HUES48 (cell line): ENCODE measurements at regions not wholly inside any gene's neighbourhood (a gene's known extent, or its start where the extent isn't known, plus 50 kb on each side); places are given as distances from the start of the nearest gene placed in this dataset.

Source experiments
- H3K27ac ChIP-seq: one replicate; pipeline ENCODE4 v1.7.0; 2013; ENCODE audit warnings: low read depth, low read length, inconsistent platforms
- H3K27me3 ChIP-seq: 2 replicates; pipeline ENCODE4 v1.6.1; 2013; ENCODE audit warnings: mild to moderate bottlenecking, low read length; ENCODE audit not compliant: control insufficient read depth, insufficient read depth
- H3K36me3 ChIP-seq: 2 replicates; pipeline ENCODE4 v1.6.1; 2013; ENCODE audit warnings: low read length; ENCODE audit not compliant: control insufficient read depth, insufficient read depth
- H3K4me1 ChIP-seq: 2 replicates; pipeline ENCODE4 v1.6.1; 2013; ENCODE audit warnings: mild to moderate bottlenecking, low read length; ENCODE audit not compliant: control insufficient read depth, insufficient read depth
- H3K4me3 ChIP-seq: 2 replicates; pipeline ENCODE4 v1.5.1; 2013; ENCODE audit warnings: mild to moderate bottlenecking, low read depth, low read length
- H3K9ac ChIP-seq: 2 replicates; pipeline ENCODE4 v1.6.1; 2013; ENCODE audit warnings: mild to moderate bottlenecking, low read depth, low read length, moderate library complexity
- H3K9me3 ChIP-seq: 2 replicates; pipeline ENCODE4 v1.6.1; 2013; ENCODE audit warnings: low read length; ENCODE audit not compliant: control insufficient read depth, insufficient read depth

DNA sequence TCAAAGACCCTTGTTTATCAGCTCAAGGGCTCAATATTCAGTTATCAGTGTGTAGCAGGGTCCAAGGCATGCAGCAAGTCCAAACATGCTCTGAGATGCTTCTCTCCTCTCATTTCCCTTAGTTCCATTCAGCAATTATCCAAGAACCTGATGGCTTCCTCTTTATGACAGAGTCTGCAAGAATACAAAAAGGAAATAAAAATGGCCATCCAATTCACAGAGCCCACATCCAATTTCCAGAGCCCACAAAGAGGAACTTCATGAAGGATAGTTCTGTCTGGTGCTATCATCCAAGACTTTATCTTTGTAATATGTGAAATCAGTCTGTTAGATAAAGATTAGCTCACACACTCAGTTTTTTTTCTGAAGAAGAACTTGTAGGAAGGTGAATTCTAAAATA lies 217.2 kb downstream of the LACC1 start:
- H3K9ac ChIP-seq: no peak overlapping the region
- H3K4me1 ChIP-seq: no peaks in the 10 kb centered on the region; the same call in 1 of the 2 replicates
- H3K27me3 ChIP-seq: no peaks in the 10 kb centered on the region
- no peak overlapping the region for H3K4me3 ChIP-seq
- no peak overlapping the region for H3K27ac ChIP-seq
- H3K36me3 ChIP-seq: no peaks in the 10 kb centered on the region
- H3K9me3 ChIP-seq: peaks cover 10% of the 10 kb centered on the region; the same call in 1 of the 2 replicates

DNA sequence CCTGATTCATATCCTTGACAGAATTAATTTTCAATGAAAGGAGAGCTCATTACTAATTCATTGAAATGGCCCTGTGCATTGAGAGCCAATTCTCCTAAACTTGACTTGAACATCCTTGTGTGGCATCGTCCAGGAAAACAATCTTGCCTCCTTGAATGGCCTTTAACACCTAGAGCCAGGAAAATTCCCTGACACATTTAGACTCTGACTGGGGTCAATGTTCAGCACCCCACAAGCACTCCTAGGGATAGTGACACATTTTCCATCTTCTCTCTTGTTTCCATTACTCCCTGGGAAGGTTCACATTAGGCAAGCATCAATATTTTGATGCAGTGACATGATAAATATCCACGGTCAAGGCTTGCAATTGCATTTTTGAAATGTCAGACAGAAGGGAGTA lies 218.9 kb downstream of the LACC1 start:
- H3K4me1 ChIP-seq: no peaks in the 10 kb centered on the region; the same call in 1 of the 2 replicates
- no peaks in the 10 kb centered on the region for H3K27me3 ChIP-seq
- H3K27ac ChIP-seq: no peak overlapping the region
- H3K9ac ChIP-seq: no peak overlapping the region
- no peak overlapping the region for H3K4me3 ChIP-seq
- no peaks in the 10 kb centered on the region for H3K36me3 ChIP-seq
- H3K9me3 ChIP-seq: peaks cover 17% of the 10 kb centered on the region

DNA sequence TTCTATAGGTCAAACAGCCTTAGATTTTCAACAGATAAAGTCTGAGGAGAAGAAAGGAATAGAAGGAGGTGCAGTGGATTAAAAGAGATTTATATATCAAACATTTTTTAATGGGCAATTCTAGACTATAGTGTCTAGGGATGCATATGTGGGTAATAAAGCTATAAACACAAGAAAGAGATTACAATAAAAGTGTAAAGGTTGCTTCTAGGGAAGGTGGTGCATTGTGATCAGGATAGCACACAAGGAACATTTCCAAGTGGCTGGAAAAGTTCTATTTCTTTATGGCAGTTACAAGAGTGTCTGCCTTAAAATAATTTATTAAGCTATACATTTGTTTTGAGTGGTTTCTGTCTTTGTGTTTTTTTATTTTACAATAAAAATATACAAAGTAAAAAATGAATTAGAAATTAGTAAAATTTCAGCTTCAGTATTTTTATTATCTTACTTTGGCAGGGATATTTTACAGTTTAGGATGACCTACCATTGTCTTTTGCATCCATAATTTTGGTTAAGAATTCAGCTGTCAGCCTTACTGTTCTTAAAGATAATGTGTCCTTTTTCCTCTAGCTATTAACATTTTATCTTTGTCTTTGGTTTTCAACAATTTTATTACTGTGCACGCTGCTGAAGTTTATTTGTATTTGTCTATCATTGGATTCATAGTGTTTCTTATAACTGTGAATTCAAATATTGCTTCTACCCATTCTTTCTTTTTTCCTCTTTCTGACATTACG lies 221.8 kb downstream of the LACC1 start:
- no peaks in the 10 kb centered on the region; the same call in 1 of the 2 replicates for H3K4me1 ChIP-seq
- peaks cover 17% of the 10 kb centered on the region for H3K9me3 ChIP-seq
- no peak overlapping the region for H3K4me3 ChIP-seq
- H3K27ac ChIP-seq: no peak overlapping the region
- no peaks in the 10 kb centered on the region for H3K36me3 ChIP-seq
- no peaks in the 10 kb centered on the region for H3K27me3 ChIP-seq
- H3K9ac ChIP-seq: no peak overlapping the region

DNA sequence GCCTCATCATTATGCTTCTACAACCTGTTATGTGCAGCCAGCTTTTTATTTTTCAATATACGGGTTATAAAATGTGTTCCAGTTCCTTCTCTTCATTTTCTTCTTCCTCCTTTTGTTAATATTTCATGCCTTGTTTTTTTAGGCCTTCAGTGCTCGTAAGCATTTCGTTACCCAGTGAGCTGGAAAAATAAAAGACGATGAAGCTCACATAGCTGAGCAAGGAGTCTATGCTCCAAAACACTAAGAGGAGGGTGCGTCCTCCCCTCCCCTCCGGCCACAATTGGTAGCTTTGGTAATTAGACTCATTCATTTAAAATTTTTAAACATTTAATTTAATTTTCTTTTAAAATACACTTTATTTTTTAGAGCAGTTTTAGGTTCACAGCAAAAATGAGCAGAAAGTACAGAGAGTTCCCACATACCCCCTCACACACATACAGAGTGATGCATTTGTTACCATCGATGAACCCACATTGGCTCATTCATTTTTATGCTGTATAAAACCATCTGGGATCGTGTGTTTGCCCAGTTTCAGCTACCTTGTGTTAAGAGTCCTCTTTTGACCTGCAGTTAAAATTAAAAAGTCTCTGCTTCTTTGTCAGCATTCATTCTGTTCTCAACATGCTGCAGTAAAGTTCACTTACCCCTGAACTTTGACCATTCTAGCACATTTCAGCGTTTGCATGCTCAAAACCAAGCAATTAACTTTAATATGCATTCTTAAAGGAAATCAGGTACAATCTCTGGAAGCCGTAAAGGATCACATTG lies 223.9 kb downstream of the LACC1 start:
- Histone ChIP-seq H3K4me3 (no peak overlapping the region), H3K9me3 (peaks cover 17% of the 10 kb centered on the region), H3K27me3 (no peaks in the 10 kb centered on the region), H3K27ac (no peak overlapping the region), H3K36me3 (no peaks in the 10 kb centered on the region), H3K9ac (no peak overlapping the region), H3K4me1 (no peaks in the 10 kb centered on the region)

DNA sequence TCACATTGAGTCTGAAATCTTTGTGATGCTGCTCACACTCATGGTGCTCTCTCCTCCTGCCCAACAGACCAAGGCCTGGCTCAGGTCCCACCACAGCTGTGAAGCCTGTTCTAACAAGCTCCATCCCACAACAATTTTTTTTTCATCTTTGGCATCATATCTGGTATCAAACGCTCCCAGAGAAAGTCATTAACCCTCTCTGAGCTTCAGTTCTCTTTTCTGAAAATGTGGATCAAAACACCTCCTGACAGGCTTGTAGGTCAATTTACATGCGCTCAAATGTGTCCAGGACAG lies 224.4 kb downstream of the LACC1 start:
- Histone ChIP-seq H3K27me3 (no peaks in the 10 kb centered on the region), H3K27ac (no peak overlapping the region), H3K36me3 (no peaks in the 10 kb centered on the region), H3K4me1 (no peaks in the 10 kb centered on the region), H3K9ac (no peak overlapping the region), H3K4me3 (no peak overlapping the region), H3K9me3 (peaks cover 17% of the 10 kb centered on the region)

DNA sequence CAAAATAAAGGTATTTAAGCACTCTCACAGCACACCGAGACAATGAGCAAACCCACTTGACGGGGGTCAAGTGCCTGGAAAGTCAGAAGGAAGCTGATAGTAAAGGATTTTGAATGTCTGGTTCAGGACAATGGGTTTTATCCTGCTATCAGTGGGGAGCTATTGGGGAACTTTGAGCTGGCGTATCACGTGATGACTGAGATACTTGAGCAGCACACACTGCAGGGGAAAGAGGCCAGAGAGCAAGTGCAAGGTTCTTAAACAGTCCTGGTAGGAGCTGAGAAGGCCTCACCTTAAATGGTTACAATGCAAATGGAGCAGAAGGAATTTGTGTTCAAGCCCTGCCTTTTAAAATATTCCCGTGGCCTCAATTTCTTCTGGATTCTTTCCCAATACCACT lies 225.3 kb downstream of the LACC1 start:
- Histone ChIP-seq H3K4me3 (no peak overlapping the region), H3K36me3 (no peaks in the 10 kb centered on the region), H3K27ac (no peak overlapping the region), H3K27me3 (no peaks in the 10 kb centered on the region), H3K9ac (no peak overlapping the region), H3K4me1 (no peaks in the 10 kb centered on the region), H3K9me3 (peaks cover 17% of the 10 kb centered on the region)

DNA sequence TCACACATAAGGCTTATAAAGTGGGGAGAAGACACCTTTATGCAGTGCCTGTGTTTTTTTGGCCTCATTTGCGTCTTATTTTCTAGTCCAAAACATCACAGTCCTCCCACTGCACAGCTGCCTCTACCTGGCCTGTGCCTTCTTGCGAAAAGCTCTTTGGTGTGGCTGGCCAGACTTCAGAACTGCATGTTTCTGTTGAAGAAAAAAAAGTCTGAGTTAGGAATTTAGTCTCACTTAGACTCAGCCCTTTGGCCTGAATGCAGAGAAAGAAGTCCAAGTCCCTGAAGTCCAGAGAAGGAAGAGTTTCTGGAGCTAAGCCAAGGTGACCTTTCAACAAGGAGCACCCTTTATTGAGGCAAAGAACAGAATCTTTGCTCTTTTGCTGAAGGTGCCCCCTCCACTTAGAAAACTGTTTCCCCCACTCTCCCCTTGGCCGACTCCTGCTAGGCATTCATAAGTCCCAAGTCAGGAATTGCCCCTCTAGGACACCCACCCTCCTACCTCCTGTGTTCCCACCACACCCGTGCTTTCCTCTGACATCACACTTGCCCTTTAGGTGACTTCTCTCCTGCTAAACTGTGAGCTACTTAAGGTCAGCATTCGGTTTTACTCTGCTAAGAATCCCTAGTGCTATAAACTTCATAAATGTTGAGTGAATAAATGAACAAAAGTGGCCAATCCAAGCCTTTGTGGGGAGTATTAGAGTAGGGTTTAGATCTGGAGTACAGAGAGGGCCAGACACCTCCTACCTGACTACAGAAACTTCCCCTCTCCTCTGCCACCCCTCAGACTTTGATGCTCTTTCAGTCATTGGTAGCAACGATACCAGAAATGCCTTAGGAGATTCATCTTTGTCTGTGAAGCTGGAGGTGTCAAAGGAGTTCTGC lies 226.8 kb downstream of the LACC1 start:
- peaks cover 12% of the 10 kb centered on the region for H3K9me3 ChIP-seq

DNA sequence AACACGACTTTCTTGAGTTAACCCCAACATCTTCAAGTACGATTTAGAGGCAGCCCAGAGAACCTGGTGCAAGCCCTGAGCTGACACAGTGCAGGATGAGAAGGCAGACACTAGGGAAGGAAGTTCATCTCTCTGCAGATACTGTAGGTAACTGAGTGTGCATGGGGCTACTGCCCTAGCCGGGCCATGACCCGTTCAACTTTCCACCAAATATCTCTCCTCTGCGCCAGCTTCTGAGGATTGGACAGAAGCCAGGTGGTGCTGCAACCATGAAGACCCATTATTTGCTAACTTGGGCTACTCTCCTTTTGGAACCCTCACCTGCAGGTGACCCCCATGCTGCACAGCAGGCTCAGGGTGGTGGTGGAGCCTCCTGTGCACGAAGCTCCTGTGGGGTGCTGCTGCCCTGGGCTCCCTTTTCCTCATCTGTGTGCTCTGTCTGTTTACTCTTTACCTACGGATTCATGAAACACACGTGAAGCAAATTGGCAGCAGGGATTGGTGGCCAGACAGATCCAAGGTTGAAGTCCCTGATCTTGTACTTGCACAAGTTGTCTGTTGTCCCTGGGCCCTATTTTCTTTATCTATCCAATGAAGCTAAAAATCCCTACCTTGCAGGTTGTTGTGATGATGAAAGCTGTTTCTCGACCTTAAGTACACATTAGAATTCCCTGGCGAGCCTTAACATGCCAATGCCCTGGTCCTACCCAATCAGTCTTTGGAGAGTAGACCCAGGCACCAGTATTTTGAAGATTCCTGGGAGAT lies 227.8 kb downstream of the LACC1 start:
- H3K27me3 ChIP-seq: no peaks in the 10 kb centered on the region
- H3K36me3 ChIP-seq: no peaks in the 10 kb centered on the region
- H3K9ac ChIP-seq: no peak overlapping the region
- peaks cover 3% of the 10 kb centered on the region for H3K9me3 ChIP-seq
- H3K4me3 ChIP-seq: no peak overlapping the region
- H3K27ac ChIP-seq: no peak overlapping the region
- no peaks in the 10 kb centered on the region for H3K4me1 ChIP-seq

More for the DNA sequence above, 226.8 kb downstream of the LACC1 start:
- H3K27ac ChIP-seq: no peak overlapping the region
- no peaks in the 10 kb centered on the region for H3K4me1 ChIP-seq
- H3K4me3 ChIP-seq: no peak overlapping the region
- H3K9ac ChIP-seq: no peak overlapping the region
- H3K36me3 ChIP-seq: no peaks in the 10 kb centered on the region
- no peaks in the 10 kb centered on the region for H3K27me3 ChIP-seq

DNA sequence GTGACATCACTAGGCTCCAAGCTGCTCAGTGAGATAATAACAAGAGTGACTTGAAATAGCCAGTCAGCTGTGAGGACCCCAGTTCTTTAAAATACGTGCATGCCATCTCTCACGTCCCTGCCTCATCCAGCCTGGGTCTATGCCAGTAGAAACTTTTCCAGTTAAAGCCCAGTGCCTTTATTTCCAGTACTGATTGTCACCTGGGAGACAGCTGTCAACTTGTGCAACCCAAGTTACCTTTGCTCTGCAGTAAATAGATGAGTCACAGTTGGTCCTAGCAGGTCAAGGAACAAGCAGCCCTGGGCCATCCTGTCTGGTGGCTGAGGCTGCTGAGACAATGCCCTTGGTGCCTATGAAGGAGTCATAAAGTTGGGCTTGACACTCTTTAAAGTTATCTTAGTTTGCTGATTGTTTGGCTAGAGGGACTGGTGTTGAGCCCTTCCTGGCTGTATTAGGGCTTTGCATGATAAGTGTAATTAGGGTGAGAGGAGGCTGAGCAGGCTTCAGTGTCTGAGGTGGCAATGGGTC lies 228.7 kb downstream of the LACC1 start:
- Histone ChIP-seq H3K9me3 (no peaks in the 10 kb centered on the region; the same call in 1 of the 2 replicates), H3K4me3 (no peak overlapping the region), H3K27me3 (no peaks in the 10 kb centered on the region), H3K27ac (no peak overlapping the region), H3K9ac (no peak overlapping the region), H3K4me1 (no peaks in the 10 kb centered on the region), H3K36me3 (no peaks in the 10 kb centered on the region)

DNA sequence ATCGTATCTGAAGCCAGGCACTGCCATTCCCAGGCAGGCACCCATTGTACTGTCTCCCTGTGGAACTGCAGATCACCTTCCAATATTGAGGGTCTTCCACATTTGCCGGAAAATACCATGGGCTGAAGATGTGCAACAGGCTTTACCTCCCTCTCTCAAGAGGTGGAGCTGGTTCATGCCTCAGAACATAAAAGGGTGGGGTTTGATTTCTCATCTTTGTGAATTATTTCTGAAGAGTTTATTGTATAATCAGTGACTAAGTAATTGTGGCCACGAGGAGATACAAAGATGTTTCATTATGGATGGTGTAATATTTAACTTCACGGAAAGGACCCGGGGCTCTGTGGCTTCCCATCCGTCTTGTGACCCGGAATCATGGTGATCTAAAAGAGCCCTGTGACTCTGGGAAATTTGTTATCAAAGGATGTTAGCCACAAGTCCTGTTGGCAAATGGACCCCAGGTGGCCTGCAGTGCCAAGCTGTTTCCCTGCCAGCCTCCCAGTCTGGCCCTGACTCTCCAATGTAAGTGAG lies 230.5 kb downstream of the LACC1 start:
- Histone ChIP-seq H3K4me1 (no peaks in the 10 kb centered on the region), H3K9ac (no peak overlapping the region), H3K27me3 (no peaks in the 10 kb centered on the region), H3K27ac (no peak overlapping the region), H3K9me3 (no peaks in the 10 kb centered on the region), H3K36me3 (no peaks in the 10 kb centered on the region), H3K4me3 (no peak overlapping the region)
